ENCODE measurements at regions not wholly inside any gene's neighbourhood (a gene's known extent, or its start where the extent isn't known, plus 50 kb on each side); places are given as distances from the start of the nearest gene placed in this dataset.

GRCh38 chr9:117548556-117548955 lies 133.7 kb upstream of the ASTN2 start:
- TF ChIP-seq, protein P1, sequence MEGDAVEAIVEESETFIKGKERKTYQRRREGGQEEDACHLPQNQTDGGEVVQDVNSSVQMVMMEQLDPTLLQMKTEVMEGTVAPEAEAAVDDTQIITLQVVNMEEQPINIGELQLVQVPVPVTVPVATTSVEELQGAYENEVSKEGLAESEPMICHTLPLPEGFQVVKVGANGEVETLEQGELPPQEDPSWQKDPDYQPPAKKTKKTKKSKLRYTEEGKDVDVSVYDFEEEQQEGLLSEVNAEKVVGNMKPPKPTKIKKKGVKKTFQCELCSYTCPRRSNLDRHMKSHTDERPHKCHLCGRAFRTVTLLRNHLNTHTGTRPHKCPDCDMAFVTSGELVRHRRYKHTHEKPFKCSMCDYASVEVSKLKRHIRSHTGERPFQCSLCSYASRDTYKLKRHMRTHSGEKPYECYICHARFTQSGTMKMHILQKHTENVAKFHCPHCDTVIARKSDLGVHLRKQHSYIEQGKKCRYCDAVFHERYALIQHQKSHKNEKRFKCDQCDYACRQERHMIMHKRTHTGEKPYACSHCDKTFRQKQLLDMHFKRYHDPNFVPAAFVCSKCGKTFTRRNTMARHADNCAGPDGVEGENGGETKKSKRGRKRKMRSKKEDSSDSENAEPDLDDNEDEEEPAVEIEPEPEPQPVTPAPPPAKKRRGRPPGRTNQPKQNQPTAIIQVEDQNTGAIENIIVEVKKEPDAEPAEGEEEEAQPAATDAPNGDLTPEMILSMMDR (conservative IDR thresholded peaks at IDR 0.05) = no peak
- no peak overlapping the region for H3K27ac ChIP-seq

DNA sequence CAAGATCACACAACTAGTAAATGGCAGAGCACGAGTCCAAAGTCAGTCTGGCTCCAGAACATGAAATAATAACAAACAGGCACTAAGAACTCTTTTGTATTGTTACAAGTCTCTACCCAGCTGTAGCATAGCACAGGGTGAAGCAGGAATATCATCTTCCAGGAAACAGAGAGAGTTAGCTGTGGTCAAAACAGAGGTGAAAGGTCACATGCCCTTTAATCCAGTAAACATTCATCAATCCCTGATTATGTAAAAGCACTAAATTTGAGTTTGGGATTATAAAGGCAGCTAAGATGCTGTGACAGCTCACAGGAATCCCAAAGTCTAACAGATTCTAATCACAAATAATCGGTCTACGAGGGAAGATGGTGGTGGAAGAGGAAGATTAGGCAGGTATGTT lies 133.0 kb upstream of the ASTN2 start:
- TF ChIP-seq, protein P1 (conservative IDR thresholded peaks at IDR 0.05) = no peak
- peak overlapping the region; percentile 64; the same call in 1 of the 2 replicates for H3K27ac ChIP-seq

DNA sequence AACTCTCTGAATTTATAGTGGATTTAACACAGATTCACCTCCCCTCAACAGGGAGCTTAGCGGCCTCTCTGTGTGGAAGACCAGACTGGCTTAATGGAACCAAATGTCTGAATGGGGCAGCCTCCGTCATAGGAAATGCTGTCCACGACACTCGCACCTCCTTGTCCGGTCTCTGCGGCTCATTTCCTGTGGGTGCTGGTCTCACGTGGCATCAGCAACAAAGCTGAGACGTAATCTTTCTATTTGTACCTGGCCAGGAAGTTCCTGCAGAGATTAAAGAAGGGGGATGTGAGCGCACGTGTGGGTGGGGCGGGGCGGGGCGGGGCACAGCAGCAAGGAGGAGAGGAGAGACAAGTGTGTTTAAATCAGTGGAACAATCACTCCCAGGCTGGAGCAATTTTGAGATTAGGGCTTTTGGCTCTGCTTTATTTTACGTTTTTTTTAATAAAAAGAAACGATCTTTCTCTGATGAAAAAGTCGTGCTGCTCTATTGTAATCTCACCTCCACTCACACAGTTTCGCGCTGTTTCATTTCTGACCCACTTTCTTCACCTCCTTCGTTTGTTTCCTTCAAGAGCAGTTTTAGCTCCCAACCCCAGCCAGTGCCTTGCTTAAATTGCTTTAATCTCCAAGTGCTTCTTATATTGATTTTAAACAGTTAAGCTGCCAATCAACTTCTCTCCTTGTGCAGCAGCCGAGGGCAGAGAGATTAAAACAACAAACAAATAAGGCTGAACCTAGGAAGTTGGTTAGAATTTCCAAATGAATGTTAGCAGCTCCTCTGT lies 132.2 kb upstream of the ASTN2 start:
- TF ChIP-seq, protein P1 (conservative IDR thresholded peaks at IDR 0.05) = no peak
- H3K27ac ChIP-seq = peak overlapping the region; percentile 64

DNA sequence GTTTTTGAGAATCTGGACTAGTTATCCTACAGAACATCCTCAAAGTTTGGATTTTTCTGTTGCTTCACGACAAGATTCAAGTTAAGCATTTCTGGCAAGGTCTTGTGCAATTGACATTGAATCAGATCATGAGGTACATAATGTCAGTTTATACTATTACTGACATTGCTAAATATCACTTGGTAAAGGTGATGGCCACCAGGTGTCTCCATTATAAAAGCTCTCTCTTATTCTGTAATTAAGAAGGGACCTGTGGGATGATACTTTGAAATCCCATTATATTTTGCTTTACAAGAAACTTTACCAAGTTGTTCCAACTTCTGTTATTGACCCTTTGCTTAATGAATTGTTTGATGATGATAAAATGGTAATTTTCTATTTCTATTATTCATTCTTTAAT lies 131.0 kb upstream of the ASTN2 start:
- TF ChIP-seq, protein P1 (conservative IDR thresholded peaks at IDR 0.05) = peak; percentile 72
- H3K27ac ChIP-seq = peak overlapping the region; percentile 64; the same call in 1 of the 2 replicates

DNA sequence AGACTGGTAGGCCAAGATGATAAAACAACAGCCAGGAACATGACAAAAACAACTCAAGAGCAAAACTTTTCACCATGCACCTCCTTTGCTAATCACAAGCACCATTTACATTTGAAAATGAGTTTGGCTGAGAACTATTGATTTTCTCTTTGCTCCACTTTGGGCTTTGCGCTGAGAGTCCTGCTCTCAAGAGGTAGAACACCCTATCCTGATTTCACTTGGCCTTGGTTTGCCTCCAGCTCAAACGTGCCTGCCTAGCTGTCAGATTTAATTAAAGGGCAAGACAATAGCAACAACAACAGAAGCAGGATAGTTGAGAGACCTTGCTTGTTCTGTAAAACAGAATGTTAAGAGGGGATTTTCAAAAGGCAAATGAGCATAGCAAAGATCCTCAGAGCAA lies 128.2 kb upstream of the ASTN2 start:
- TF ChIP-seq, protein P1 (conservative IDR thresholded peaks at IDR 0.05) = no peak
- H3K27ac ChIP-seq = no peak overlapping the region

GRCh38 chr9:117542021-117542420 lies 127.2 kb upstream of the ASTN2 start:
- H3K27ac ChIP-seq = no peak overlapping the region
- TF ChIP-seq, protein P1 (conservative IDR thresholded peaks at IDR 0.05) = no peak

DNA sequence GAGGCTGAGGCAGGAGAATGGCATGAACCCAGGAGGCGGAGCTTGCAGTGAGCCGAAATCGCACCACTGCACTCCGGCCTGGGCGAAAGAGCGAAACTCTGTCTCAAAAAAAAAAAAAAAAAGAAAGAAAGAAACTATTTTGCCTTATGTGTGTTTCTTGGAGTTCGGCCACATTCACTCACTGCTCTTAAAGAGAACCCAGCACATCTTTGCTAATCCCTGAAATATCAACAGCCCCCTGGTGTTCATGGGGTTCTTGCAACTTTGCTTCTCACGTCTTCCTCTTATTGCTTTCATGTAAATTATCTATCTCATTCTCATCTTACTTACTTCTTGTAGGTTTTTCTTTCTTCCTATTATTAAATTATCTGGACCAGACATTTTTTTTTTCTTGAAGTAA lies 126.3 kb upstream of the ASTN2 start:
- no peak overlapping the region for H3K27ac ChIP-seq
- TF ChIP-seq, protein P1 (conservative IDR thresholded peaks at IDR 0.05) = no peak
